IMR-90 (cell line): ENCODE measurements at regions not wholly inside any gene's neighbourhood (a gene's known extent, or its start where the extent isn't known, plus 50 kb on each side); places are given as distances from the start of the nearest gene placed in this dataset.

Source experiments
- ATAC-seq: fragments of 200-7000 bp; cut with Tn5 transposase; 2 replicates; pipeline ENCODE4 v1.9.1; 2020; ENCODE audit warnings: low read depth, mild to moderate bottlenecking, moderate library complexity
- BruUV-seq: library from RNA; stranded (reverse); fragments of 400-500 nt; replicated peaks from 2 replicates; lab custom pipeline; 2021; lab: Mats Ljungman, UMichigan
- CTCF ChIA-PET: fragments of 300-600 bp; formaldehyde crosslinking; extraction: SDS; loops from one replicate; lab custom pipeline; 2021; ENCODE audit warnings: antibody characterized with exemption; lab: Yijun Ruan, JAX
- POLR2A ChIA-PET: fragments of 300-600 bp; sonication (Branson Sonifier 250); formaldehyde crosslinking; loops from one replicate; lab custom pipeline; 2022; ENCODE audit warnings: antibody characterized with exemption; ENCODE audit not compliant: unreplicated experiment; lab: Charles Lee
- DNase-seq: peaks from one replicate; pipeline ENCODE4 v3.0.0; 2013
- H2AFZ ChIP-seq: replicated peaks from 2 replicates; pipeline ENCODE3; 2013; ENCODE audit warnings: low read length, mild to moderate bottlenecking; ENCODE audit not compliant: poor library complexity
- H2AK5ac ChIP-seq: 2 replicates; pipeline ENCODE4 v1.6.1; 2013; ENCODE audit warnings: low read depth, low read length, inconsistent platforms
- H2AK9ac ChIP-seq: replicated peaks from 2 replicates; pipeline ENCODE3; 2013; ENCODE audit warnings: mild to moderate bottlenecking, low read depth, low read length, moderate library complexity; ENCODE audit not compliant: poor library complexity
- H2BK120ac ChIP-seq: 2 replicates; pipeline ENCODE4 v1.6.1; 2013; ENCODE audit warnings: low read depth, low read length, inconsistent platforms
- H2BK15ac ChIP-seq: 3 replicates; pipeline ENCODE4 v1.6.1; 2013; ENCODE audit warnings: low read depth, low read length, inconsistent platforms
- H2BK20ac ChIP-seq: 2 replicates; pipeline ENCODE4 v1.6.1; 2013; ENCODE audit warnings: low read depth, mild to moderate bottlenecking, inconsistent platforms, low read length, moderate library complexity
- H2BK5ac ChIP-seq: 2 replicates; pipeline ENCODE4 v1.6.1; 2013; ENCODE audit warnings: mild to moderate bottlenecking, low read depth, low read length, inconsistent platforms; ENCODE audit not compliant: poor library complexity, severe bottlenecking
- H3K14ac ChIP-seq: replicated peaks from 2 replicates; pipeline ENCODE4 v1.6.1; 2013; ENCODE audit warnings: low read depth, low read length, inconsistent platforms
- H3K18ac ChIP-seq: 2 replicates; pipeline ENCODE4 v1.6.1; 2013; ENCODE audit warnings: low read depth, low read length, control low read depth
- H3K23ac ChIP-seq: 2 replicates; pipeline ENCODE4 v1.6.1; 2013; ENCODE audit warnings: low read depth, low read length, inconsistent platforms
- H3K27ac ChIP-seq: 2 replicates; pipeline ENCODE4 v1.5.1; 2013; ENCODE audit warnings: mild to moderate bottlenecking, control low read depth, low read length; ENCODE audit not compliant: insufficient read depth
- H3K27me3 ChIP-seq: 2 replicates; pipeline ENCODE4 v1.6.1; 2013; ENCODE audit warnings: low read length; ENCODE audit not compliant: control insufficient read depth, insufficient read depth
- H3K36me3 ChIP-seq: 2 replicates; pipeline ENCODE4 v1.6.1; 2013; ENCODE audit warnings: low read length, mixed read lengths; ENCODE audit not compliant: control insufficient read depth, insufficient read depth
- H3K4ac ChIP-seq: 2 replicates; pipeline ENCODE4 v1.6.1; 2013; ENCODE audit warnings: low read depth, low read length, inconsistent platforms
- H3K4me1 ChIP-seq: 2 replicates; pipeline ENCODE4 v1.6.1; 2013; ENCODE audit warnings: low read length, mixed read lengths; ENCODE audit not compliant: control insufficient read depth, insufficient read depth
- H3K4me2 ChIP-seq: 2 replicates; pipeline ENCODE4 v1.6.1; 2013; ENCODE audit warnings: low read depth, mild to moderate bottlenecking, control low read depth, low read length, moderate library complexity
- H3K4me3 ChIP-seq: 2 replicates; pipeline ENCODE4 v1.5.1; 2013; ENCODE audit warnings: low read depth, mild to moderate bottlenecking, control low read depth, low read length, moderate library complexity; ENCODE audit not compliant: insufficient read depth
- H3K56ac ChIP-seq: 2 replicates; pipeline ENCODE4 v1.6.1; 2013; ENCODE audit warnings: low read length, inconsistent platforms; ENCODE audit not compliant: insufficient read depth; ENCODE audit errors: extremely low read depth
- H3K79me1 ChIP-seq, 2 experiments: 2 replicates each; pipeline ENCODE4 v1.6.1; 2013; ENCODE audit warnings: low read length in 2 of 2, inconsistent platforms in 1 of 2, low read depth in 1 of 2
- H3K9ac ChIP-seq: 2 replicates; pipeline ENCODE4 v1.6.1; 2013; ENCODE audit warnings: low read depth, low read length, control low read depth
- H3K9me1 ChIP-seq: 2 replicates; pipeline ENCODE4 v1.6.1; 2013; ENCODE audit warnings: low read length, inconsistent platforms; ENCODE audit not compliant: insufficient read depth
- H3K9me3 ChIP-seq: 2 replicates; pipeline ENCODE4 v1.6.1; 2013; ENCODE audit warnings: low read length; ENCODE audit not compliant: control insufficient read depth, insufficient read depth
- H4K20me1 ChIP-seq: 2 replicates; pipeline ENCODE4 v1.6.1; 2013; ENCODE audit warnings: low read length, inconsistent platforms; ENCODE audit not compliant: insufficient read depth
- H4K5ac ChIP-seq: 2 replicates; pipeline ENCODE4 v1.6.1; 2013; ENCODE audit warnings: mild to moderate bottlenecking, low read depth, low read length, control low read depth
- H4K8ac ChIP-seq, 2 experiments: 2 replicates each; pipeline ENCODE4 v1.6.1; 2013; ENCODE audit warnings: low read depth in 2 of 2, low read length in 2 of 2, control low read depth in 1 of 2, inconsistent platforms in 1 of 2
- H4K91ac ChIP-seq: 2 replicates; pipeline ENCODE4 v1.6.1; 2013; ENCODE audit warnings: low read depth, low read length, inconsistent platforms; ENCODE audit not compliant: insufficient read depth
- CEBPB ChIP-seq: IDR thresholded peaks from 2 replicates; pipeline ENCODE4 v1.6.1; 2012; ENCODE audit warnings: low read depth, low read length, improper control_type of control experiment
- CTCF ChIP-seq: conservative IDR thresholded peaks from 2 replicates; pipeline ENCODE4 v1.5.1; 2012; ENCODE audit warnings: mild to moderate bottlenecking, low read depth, low read length, improper control_type of control experiment
- MAFK ChIP-seq: IDR thresholded peaks from 2 replicates; pipeline ENCODE4 v1.6.1; 2012; ENCODE audit warnings: low read depth, low read length, improper control_type of control experiment
- NFE2L2 ChIP-seq: fragments of 150-350 bp; IDR thresholded peaks from 2 replicates; pipeline ENCODE4 v1.6.1; 2016; ENCODE audit warnings: low read depth, mild to moderate bottlenecking, low read length
- SMC3 ChIP-seq: fragments of 150-350 bp; IDR thresholded peaks from 2 replicates; pipeline ENCODE4 v1.6.1; 2016; ENCODE audit warnings: low read depth, mild to moderate bottlenecking, antibody characterized with exemption, low read length, moderate library complexity
- dilution Hi-C: fragments of 300-500 bp; cut with HindIII; formaldehyde crosslinking; loops from one replicate; pipeline ENCODE4 v1.14.3; 2018; ENCODE audit warnings: low sequenced_read_pairs; ENCODE audit not compliant: unreplicated experiment
- in situ Hi-C: fragments of 300-500 bp; cut with MboI; formaldehyde crosslinking; loops from 3 replicates; pipeline ENCODE4 v1.14.3; 2019; ENCODE audit warnings: low sequenced_read_pairs, inconsistent platforms, mixed read lengths
- intact Hi-C: fragments of 100-400 bp; cut with micrococcal nuclease; formaldehyde crosslinking; loops from 2 replicates; pipeline ENCODE4 v1.10.0; 2022

- Histone ChIP-seq H3K27me3 (no peaks in the 10 kb centered on the region), H4K91ac (no peak overlapping the region), H4K20me1 (no peaks in the 10 kb centered on the region), H3K4ac (no peak overlapping the region), H3K56ac (no peak overlapping the region), H3K9me3 (peaks cover 5% of the 10 kb centered on the region), H3K4me2 (no peak overlapping the region), H3K9ac (no peak overlapping the region), H4K5ac (no peak overlapping the region), H3K14ac (no peak overlapping the region), H2BK120ac (no peak overlapping the region), H3K18ac (no peak overlapping the region), H3K36me3 (no peaks in the 10 kb centered on the region), H2AFZ (no peak overlapping the region), H3K79me1 (no peaks in the 10 kb centered on the region), H3K27ac (no peak overlapping the region), H2AK9ac (no peak overlapping the region), H4K8ac (no peak overlapping the region), H3K4me1 (no peaks in the 10 kb centered on the region), H2BK20ac (no peak overlapping the region), H3K23ac (no peak overlapping the region), H2BK5ac (no peak overlapping the region), H3K9me1 (no peaks in the 10 kb centered on the region), H3K4me3 (no peak overlapping the region), H2BK15ac (no peak overlapping the region), H2AK5ac (no peak overlapping the region)
- no TSS peak for BruUV-seq
- dilution Hi-C loops (no loop called here), in situ Hi-C loops (no loop called here), intact Hi-C loops (no loop called here)
- no peak for DNase-seq
- POLR2A ChIA-PET, result no interaction called here
- ATAC-seq, result no peak
- CTCF ChIA-PET, result no interaction called here
- TF ChIP-seq CEBPB (no peak), SMC3 (no peak), MAFK (no peak), NFE2L2 (no peak), CTCF (no peak)
Measured at GRCh38 chr11:38160433-38160832, 1562.4 kb upstream of the RAG2 start.
